BJ (cell line): ENCODE measurements at regions not wholly inside any gene's neighbourhood (a gene's known extent, or its start where the extent isn't known, plus 50 kb on each side); places are given as distances from the start of the nearest gene placed in this dataset.

Experiments used
- CTCF ChIA-PET: fragments of 350-600 bp; formaldehyde crosslinking; extraction: SDS; loops from one replicate; lab custom pipeline; 2021; ENCODE audit warnings: antibody characterized with exemption, inconsistent platforms; lab: Yijun Ruan, JAX
- POLR2A ChIA-PET: fragments of 300-600 bp; sonication (Branson Sonifier 250); formaldehyde crosslinking; extraction: SDS; loops from one replicate; lab custom pipeline; 2021; ENCODE audit warnings: antibody characterized with exemption; lab: Charles Lee
- DNase-seq: peaks from one replicate; pipeline ENCODE4 v3.0.0-alpha.2; 2011; ENCODE audit warnings: low read depth
- H3K27me3 ChIP-seq: 2 replicates; pipeline ENCODE4 v1.6.0; 2011; ENCODE audit warnings: low read length; ENCODE audit not compliant: control insufficient read depth, insufficient read depth
- H3K36me3 ChIP-seq: 2 replicates; pipeline ENCODE4 v1.5.1; 2011; ENCODE audit warnings: low read length; ENCODE audit not compliant: control insufficient read depth, insufficient read depth
- H3K4me3 ChIP-seq: 2 replicates; pipeline ENCODE4 v1.5.1; 2011; ENCODE audit warnings: low read depth, mild to moderate bottlenecking, control low read depth, low read length
- TF ChIP-seq, protein P1 (sequence below): IDR thresholded peaks from 2 replicates; pipeline ENCODE4 v1.5.1; 2011; ENCODE audit warnings: low read depth, mild to moderate bottlenecking, control low read depth, inconsistent platforms, low read length, moderate library complexity; ENCODE audit not compliant: insufficient read depth

DNA sequence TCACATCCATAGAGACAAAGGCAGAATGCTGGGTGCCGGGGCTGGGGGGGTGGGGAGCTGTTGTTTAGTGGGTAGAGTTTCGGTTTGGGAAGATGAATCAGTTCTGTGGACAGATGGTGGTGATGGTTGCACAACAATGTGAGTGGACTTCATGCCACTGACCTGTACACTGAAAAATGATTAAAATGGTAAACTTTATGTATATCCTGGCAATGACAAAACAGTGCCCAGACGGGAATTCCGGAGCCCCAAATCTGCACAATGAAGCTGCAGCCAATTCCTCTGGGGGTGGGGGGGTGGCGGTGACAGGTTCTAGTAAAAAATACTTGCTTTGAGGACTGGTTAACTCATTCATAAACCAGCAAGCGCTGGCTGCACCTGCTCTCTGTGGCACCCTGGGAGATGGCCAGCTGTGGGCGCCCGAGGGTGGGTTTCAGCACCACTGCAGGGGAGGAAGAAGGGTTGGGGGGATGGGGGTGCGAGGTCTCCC, 81.8 kb upstream of the HPCAL1 start:
- Histone ChIP-seq H3K36me3 (no peaks in the 10 kb centered on the region), H3K27me3 (no peaks in the 10 kb centered on the region), H3K4me3 (no peak overlapping the region)
- TF ChIP-seq, protein P1, sequence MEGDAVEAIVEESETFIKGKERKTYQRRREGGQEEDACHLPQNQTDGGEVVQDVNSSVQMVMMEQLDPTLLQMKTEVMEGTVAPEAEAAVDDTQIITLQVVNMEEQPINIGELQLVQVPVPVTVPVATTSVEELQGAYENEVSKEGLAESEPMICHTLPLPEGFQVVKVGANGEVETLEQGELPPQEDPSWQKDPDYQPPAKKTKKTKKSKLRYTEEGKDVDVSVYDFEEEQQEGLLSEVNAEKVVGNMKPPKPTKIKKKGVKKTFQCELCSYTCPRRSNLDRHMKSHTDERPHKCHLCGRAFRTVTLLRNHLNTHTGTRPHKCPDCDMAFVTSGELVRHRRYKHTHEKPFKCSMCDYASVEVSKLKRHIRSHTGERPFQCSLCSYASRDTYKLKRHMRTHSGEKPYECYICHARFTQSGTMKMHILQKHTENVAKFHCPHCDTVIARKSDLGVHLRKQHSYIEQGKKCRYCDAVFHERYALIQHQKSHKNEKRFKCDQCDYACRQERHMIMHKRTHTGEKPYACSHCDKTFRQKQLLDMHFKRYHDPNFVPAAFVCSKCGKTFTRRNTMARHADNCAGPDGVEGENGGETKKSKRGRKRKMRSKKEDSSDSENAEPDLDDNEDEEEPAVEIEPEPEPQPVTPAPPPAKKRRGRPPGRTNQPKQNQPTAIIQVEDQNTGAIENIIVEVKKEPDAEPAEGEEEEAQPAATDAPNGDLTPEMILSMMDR, result no peak
- ChIA-PET CTCF (interaction anchor here (0.6 to 1.0 kb wide), 2 partner anchors 12 to 107 kb away, joined by 3 to 4 read pairs; no protein-coding TSS in a partner anchor), POLR2A (no interaction called here)
- DNase-seq, result peak; percentile 4

DNA sequence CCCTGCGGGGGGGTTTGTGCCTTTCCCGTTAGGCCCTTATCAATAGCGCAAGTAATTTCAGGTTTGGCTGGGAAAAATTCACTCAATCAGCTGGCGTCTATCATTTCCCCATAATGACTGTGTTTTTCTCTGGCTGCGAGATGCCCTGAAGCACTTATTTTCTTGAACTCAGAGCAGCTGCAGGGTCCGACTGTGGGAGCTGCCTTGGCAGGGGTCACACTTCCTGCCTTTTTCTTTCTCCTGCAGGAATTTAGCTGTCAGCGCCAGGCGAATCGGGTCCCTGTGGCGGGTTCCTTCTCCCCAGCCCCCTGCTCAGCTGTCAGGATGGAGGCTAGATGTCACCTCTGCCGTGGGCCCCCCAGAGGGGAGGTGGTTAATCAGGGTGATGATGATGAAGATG, 81.3 kb upstream of the HPCAL1 start:
- H3K4me3 ChIP-seq, result no peak overlapping the region
- TF ChIP-seq, protein P1, result no peak
- CTCF ChIA-PET, result interaction anchor here (0.6 to 1.0 kb wide), 2 partner anchors 13 to 87 kb away, joined by 4 to 6 read pairs; no protein-coding TSS in a partner anchor
- no peaks in the 10 kb centered on the region for H3K36me3 ChIP-seq
- no peak for DNase-seq
- H3K27me3 ChIP-seq, result no peaks in the 10 kb centered on the region
- POLR2A ChIA-PET, result no interaction called here

- no peak for DNase-seq
- TF ChIP-seq, protein P1, result no peak
- CTCF ChIA-PET, result interaction anchor here (0.6 to 1.0 kb wide), 2 partner anchors 14 to 86 kb away, joined by 4 to 6 read pairs; no protein-coding TSS in a partner anchor
- POLR2A ChIA-PET, result no interaction called here
- Histone ChIP-seq H3K4me3 (no peak overlapping the region), H3K36me3 (no peaks in the 10 kb centered on the region), H3K27me3 (no peaks in the 10 kb centered on the region)
Observed at GRCh38 chr2:10221976-10222870, 80.5 kb upstream of the HPCAL1 start.

DNA sequence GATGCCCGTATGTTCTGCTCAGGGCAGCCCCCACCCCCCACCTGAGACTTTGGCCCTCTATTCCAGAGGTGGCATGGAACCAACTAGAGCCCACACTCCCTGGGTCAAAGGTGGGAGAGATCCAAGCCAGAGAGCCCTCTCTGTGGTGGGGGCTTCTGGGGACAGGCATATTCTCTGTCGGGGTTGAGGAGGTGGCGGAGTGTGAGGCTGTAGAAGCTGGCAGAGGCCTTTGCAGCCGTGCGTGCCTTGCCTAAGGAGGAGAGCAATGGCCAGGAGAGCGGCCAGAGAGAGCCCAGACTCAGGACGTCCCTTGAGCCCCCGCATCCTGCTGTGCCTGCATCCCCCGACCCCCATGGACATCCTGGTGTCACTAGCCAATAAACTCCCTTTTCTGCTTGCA, 79.2 kb upstream of the HPCAL1 start:
- TF ChIP-seq, protein P1, result no peak
- DNase-seq, result no peak
- H3K4me3 ChIP-seq, result no peak overlapping the region
- POLR2A ChIA-PET, result no interaction called here
- H3K36me3 ChIP-seq, result no peaks in the 10 kb centered on the region
- no peaks in the 10 kb centered on the region for H3K27me3 ChIP-seq
- CTCF ChIA-PET, result no interaction called here

DNA sequence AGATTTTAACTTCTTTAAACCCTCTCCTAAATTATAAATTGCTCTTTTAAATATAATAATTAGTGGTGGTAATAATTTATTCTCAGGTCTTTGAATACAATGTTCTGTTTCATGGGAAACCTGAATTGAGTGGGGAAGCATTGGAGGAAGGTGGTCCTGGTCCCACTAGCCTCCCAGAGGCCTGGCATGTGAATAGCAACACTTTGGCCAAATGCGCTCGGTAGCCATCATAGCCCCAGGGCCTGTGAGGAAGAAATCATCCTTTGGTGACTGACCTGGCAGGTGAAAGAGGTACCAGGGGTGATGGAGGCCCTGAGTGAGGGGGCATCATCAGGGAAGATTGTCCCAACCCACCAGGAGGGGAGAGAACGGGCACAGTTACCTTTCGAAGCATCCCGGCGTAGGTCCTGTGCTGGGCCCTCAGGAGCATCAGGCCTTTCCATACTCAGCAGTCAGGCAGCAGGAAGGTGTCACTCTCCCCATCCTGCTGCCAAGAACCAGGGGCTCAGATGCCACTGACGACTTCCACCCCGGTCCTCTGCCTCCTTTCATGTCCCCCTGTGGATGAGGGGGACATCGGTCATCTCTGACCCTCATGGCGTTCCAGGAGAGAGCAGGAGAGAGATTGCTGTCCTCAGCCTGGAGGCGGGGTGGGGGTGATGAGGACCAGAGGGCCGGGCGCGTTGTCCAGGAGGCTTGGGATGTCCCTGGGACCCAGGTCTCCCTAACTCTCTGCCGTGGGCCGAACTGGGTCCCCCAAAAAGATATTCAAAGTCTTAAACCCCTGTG, 78.6 kb upstream of the HPCAL1 start:
- ChIA-PET CTCF (interaction anchor here (1.1 kb wide), 1 partner anchor 185 kb away, joined by 4 read pairs; no protein-coding TSS in a partner anchor), POLR2A (no interaction called here)
- no peaks in the 10 kb centered on the region for H3K36me3 ChIP-seq
- no peak overlapping the region for H3K4me3 ChIP-seq
- no peaks in the 10 kb centered on the region for H3K27me3 ChIP-seq
- DNase-seq, result no peak
- TF ChIP-seq, protein P1, result no peak
